Caki2 (cell line): ENCODE measurements at regions not wholly inside any gene's neighbourhood (a gene's known extent, or its start where the extent isn't known, plus 50 kb on each side); places are given as distances from the start of the nearest gene placed in this dataset.

Experiments used
- DNase-seq: peaks from one replicate; pipeline ENCODE4 v3.0.0-alpha.2; 2015; ENCODE audit warnings: low read depth
- in situ Hi-C: cut with HindIII; loops from 2 replicates; pipeline ENCODE4 v1.10.0; 2016; ENCODE audit warnings: low sequenced_read_pairs, low pct_unique_long_range_greater_than_20kb, mixed read lengths

DNA sequence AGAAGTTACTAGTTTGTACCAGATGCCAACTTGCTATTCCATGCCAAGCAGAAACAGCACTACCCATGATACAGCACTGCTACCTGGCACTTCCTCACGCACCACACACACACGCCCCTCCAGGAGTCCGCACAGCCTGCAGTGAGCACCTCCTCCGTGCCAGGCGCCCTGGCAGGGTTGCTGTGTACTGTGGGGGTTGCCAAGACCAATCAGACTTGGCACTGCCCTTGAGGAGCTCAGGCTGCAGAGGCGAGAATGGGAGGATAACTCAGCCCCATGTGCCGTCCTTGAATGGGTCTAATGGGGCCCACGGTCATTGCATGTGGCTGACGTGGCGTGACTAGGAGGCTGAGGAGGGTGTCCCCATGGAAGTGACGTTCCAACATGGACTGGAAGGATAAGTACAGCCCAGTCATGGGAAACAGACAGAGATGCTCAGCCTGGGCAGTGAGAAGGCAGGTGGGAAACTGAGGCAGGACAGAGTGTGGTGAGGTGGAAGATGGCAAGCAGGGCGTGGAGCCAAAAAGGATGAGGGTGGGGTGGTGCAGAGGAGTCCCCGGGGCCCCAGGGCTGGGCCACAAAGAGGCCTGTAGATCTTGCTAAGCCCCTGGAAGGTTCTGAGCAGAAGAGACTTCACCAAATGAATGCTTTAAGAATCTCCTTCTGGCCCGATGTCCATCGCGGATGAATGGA is 65.3 kb upstream of the C14orf180 start:
- no peak for DNase-seq
- in situ Hi-C loops = no loop called here

DNA sequence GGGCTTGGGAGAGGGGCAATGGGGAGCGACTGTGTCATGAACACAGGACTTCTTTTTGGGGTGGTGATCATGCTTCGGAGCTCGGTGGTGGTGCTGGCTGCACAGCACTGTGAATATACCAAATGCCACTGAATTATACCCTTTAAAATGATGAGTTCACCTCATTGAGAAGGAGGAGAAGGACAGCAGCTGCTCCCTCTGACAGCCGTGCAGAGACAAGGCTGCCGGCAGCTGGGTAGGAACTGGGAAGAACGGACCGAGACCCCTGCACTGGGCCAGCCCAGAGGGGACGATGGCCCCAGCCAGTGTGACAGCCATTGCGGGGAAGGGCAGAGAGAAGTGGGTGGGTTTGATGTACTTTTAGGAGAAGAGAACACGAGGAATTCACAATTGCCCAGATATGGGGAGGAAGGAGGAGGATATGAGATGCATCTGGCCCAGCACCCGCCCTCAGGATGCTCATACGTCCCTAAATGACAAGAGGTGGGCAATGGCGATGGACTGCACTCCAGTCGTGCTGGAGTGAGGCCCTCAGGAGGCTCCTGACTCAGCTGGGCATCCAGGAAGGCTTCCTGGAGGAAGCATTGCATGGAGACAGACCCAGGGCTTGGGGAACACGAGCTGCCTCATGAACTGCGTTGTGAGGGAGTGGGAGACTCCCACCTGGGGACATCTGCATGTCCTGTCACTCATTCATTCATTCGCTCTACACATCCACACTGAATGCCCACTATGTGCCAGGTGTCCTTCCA is 64.3 kb upstream of the C14orf180 start:
- in situ Hi-C loops = no loop called here

DNA sequence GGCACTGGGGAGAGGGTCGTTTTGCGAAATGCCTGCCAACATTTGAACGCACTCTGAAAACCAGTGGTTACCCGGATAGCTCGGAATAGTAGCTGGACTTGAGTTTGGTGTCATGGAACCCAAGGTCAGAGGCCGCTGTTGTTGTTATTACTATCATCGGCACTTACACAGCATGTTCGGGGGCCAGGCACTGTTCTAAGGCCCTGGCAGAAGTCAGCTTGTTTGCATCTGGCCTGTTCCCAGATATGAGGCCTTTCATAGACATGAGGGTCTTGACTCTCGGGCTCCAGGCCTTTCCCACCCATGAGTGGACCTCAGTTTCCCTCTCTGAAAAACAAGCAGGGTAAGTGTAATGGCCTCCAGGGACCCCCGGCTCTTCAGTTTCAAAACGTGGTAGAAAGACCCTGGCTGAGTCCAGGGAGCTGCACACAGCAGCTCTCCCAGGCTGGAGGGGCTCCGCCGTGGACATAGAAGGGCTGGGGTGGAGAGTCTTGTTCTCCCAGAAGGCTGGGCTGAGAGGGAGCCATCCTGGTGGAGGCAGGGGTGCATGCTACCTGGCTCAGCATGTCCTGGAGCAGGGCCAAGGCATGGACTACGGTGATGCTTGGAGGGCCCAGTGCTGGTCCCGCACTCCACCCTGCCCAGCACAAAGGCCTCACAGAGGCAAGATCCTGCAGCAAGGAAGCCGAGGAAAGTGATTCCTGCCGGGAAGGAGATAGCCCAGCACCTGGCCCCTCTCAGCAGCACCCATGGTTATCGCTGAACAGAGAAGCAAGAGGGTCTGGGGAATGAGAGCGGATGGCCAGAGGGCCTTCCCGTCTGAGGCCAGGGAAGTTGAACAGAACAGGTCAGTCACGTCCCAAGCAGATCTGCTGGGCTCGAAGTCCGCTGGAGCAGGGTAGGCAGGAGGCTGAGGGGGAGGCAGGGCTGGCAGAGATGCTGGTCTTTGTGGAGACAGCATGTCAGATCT is 63.5 kb upstream of the C14orf180 start:
- no peak for DNase-seq
- in situ Hi-C loops = no loop called here

More for the DNA sequence above, 64.3 kb upstream of the C14orf180 start:
- no peak for DNase-seq

DNA sequence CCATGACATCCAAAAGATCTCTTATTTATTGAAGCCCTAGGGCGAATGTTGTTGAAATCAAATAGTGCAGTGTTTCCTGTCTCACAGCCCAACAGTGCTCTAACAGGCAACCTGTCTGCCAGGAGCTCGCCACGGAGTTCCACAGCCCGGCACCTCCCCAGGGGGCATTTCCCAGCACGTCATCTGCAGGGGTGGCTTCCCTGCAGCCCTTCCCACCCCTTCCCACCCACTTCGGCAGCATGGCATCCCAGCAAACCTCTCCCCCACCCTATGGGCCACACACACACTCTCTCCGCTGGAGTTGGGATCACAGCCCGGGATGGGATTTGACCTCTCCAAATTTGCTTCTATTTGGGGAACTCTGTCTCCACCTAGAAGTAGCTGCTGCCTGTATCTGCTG is 62.7 kb upstream of the C14orf180 start:
- DNase-seq = no peak
- in situ Hi-C loops = no loop called here

DNA sequence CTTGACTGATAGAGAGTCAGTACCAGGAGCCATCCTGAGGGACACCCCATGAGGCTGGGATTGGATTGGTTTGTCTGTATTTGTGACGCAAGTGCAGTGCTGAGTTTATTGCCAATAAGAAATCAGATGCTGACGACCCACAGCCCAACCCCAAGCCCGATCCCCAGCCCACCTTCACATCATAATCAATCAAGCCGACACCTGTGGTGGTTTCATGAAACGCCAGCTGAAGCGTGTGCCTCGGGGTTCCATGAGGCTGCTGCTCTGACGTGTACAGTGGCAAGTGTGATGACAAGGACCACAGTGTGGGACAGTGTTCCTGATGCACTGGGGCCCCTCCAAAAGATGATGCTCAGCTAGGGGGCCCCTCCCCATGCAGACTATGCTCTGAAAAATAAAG is 62.1 kb upstream of the C14orf180 start:
- no peak for DNase-seq

DNA sequence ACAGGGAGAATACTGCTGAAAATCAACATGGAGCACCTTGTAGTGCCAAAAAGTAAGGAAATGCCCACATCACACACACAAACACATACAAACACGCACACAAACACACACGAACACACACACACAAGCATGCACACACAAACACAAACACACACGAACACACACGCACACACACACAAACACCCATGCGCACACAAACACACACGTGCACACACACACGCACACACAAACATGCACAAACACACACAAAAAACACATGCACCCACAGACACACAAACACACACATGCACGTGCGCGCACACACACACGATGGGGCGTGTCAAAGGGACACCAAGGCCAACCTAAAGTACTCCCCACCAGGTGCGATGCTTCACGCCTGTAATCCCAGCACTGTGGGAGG is 61.7 kb upstream of the C14orf180 start:
- DNase-seq = no peak
- in situ Hi-C loops = no loop called here

More for the DNA sequence above, 62.1 kb upstream of the C14orf180 start:
- in situ Hi-C loops = no loop called here

DNA sequence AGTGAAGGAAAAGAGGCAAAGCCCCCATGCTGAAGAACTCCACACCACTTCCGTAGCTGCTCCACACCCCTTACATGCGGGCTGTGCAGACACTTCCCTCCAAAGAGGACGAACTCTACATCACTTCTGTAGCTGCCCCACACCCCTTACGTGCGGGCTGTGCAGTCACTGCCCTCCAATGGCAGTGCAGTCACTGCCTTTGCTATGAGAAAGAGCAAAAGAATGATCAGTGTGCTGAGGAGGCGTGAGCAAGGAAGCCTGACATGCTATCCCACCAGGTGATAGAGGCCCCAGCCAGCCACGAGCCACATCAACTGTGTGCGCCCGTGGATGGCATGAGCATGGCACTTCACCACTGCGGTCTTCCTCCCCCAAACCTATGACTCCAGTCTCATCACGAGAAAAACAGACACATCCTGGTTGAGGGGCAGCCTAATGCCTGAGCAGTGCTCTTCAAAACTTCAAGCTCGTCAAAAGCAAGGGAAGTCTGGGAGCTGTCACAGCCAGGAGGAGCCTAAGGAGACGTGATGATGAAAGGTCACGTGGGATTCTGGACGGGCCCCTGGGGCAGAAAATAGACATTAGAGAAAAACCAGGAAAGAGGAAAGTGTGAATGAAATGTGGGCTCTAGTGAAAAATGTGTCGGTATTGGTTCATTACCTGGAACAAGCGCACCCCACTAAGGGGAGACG is 60.8 kb upstream of the C14orf180 start:
- in situ Hi-C loops = no loop called here
- DNase-seq = no peak

DNA sequence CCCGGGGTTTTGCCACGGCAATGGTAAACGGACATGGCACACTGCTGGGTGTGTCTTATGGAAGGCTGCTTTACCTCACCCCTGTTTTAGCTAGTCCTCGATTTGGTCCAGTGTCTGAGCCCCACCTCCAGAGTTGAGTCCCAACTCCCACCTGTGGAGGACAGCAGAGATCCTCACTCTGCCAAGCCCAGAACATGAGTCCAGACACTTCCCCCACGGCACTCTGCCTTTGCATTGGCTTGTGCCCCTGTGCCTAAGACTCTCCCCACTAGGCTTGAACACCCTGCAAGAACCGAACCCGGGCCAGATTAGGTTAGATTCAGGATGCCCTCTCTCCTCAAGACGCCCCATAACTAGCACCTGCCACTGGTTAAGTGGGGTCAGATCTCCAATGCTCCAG is 59.8 kb upstream of the C14orf180 start:
- no peak for DNase-seq
- in situ Hi-C loops = no loop called here

DNA sequence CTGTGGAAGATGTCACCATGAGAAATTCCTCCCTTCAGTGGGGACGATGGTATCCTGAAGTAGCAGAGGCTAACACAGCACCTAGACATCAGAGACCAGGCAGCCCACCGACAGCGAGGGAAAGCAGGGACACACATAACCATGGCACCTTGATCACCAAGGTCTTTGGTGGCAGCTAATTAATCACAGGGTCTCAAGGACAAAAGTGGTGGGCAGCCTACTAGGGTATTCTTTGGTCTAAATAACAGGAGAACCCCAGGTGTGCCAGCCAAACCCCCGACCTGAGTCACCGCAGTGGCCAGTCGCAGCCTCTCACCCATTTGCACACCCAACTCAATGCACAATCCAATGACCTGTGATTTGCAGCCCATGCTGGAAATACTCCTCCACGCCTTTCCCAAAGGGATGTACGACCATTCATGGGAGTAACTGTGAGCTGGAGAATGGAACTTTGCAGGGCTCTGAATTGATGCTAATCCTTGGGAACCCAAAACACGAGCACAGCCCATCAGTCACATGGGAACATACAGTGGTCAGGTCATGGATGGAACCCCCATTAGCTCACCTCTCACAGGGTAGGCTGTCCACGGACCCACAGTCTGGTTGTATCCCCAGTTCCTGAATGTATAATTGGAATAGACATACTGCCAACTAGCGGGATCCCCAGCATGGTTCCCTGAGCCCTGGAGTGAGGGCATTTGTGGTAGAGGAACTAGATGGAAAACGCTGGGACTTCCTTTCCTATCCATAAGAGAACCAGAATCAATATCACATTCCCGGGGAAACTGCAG is 58.7 kb upstream of the C14orf180 start:
- DNase-seq = no peak
- in situ Hi-C loops = no loop called here

DNA sequence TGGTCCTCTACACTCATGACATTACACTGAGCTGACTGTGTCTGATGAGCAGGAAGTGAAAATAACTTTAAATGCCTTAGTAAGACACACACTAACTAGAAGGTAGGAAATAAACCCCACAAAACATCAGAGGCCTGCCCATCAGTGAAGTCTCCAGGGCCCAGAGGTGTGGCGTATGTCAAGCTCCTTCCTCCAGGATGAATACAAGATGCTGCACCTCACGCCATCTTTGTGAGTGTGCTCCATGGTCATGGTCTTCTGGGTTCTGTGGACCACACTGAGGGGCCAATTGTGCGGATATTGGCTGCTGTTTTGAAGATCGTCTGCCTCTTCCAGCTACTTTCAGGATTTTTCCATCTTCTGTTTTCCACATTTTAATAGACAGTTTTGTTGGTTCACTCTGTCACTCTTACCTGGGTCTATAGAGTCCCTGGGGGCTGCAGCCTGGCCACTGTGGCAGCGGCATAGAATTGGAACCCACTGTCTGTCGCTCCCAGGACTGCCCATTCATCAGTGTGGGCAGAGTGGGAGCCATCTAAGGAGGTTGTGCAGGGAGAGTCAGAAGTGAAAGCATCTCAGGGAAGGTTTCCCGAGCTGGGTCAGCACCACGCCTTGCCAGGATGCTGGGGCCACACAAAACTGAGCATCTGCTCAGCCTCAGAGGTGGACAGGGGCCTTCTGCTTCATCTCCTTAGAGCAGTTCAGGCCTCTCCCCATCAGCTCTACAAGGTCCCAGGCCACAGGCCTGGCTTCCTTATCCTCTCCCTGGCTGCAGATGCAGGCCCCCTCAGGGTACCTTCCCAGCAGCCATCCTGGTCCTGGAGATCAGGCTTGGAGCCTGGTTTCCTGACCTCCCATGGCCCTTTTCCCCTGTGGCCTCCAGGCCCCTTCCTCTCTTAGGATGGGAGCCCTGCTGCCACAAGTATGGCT is 57.5 kb upstream of the C14orf180 start:
- no peak for DNase-seq
- in situ Hi-C loops = no loop called here

DNA sequence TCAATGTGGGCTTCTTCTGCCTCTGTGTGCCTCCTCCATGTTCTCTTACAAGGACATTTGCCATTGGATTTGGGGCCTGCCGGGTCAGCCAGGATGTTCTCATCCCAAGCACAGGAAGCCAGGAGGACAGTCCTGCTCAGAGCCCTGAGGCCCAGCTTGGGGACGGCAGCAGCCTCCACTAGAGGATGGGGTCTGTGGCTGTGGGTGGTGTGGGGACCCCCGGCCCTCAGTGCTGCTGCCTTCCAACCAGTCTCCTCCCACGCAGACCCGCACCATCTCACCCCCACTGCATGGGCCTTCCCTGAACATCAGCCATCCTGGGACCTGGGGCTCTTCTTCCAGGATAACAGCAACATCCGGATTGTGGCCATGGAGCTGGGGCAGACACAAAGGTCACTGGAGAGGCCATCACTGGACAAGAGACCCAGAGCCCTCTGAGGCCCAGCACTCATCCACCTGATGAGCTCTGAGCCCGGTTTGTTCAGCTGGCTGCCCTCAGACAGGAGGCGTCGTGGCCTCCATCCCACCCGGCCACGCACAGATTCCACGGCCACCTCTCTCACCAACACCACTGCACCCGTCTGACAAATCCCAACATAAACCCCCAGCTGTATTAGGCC is 56.5 kb upstream of the C14orf180 start:
- DNase-seq = no peak
- in situ Hi-C loops = no loop called here

DNA sequence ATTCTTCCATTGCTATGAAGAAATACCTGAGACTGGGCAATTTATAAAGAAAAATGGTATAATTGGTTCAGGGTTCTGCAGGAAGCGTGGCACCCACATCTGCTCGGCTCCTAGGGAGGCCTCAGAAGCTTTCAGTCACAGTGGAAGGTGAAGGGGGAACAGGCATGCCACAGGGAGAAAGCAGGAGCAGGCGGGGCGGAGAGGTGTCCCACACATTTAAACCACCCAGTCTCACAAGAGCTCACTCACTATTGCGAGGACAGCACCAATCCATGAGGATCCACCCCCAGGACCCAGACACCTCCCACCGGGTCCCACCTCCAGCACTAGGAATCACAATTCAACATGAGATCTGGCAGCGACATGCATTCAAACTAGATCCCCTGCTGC is 56.0 kb upstream of the C14orf180 start:
- in situ Hi-C loops = no loop called here
- DNase-seq = no peak

DNA sequence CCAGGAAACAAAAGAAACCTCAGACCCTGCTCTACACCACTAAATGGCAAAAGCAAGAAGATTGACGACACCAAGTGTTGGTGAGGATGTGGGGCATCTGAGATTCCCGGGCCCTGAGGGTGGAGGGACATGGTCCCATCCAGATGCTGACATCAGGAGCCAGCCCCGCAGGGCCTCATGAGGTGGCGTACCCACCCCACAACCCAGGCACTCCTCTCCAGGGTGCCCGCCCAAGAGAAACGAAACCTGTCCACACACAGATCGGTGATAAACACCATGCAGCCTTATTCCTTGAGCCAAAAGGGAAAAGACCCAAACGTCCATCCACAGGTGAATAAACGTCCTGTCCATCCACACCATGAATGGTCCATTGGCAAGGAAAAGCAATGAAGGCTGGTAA is 54.8 kb upstream of the C14orf180 start:
- no peak for DNase-seq
- in situ Hi-C loops = no loop called here

DNA sequence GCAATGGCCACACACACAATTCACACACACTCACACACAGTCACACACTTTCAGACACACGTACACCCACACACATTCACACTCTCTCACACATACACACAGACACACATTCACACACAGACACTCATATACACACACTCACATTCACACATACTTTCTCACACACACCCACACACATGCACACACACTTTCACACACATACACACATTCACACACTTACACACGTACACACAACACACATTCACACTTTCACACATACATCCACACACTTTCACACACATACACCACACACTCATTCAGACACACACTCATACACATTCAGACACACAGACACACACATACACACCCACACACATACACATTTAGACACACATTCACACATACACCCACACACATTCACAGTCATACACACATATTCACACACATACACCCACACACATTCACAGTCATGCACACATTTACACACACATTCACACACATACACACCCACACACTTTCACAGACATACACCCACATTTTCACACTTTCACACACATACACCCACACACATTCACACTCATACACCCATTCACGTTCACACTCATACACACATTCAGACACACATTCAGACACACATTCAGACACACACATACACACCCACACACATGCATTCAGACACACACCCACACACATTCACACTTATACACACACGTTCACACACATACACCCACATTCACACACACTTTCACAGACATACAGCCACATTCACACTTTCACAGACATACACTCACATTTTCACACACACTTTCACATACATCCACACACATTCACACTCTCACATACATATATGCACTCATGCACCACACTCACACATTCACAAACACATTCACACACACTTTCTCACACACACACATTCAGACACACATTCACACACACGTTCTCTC is 52.6 kb upstream of the C14orf180 start:
- DNase-seq = no peak
- in situ Hi-C loops = no loop called here

DNA sequence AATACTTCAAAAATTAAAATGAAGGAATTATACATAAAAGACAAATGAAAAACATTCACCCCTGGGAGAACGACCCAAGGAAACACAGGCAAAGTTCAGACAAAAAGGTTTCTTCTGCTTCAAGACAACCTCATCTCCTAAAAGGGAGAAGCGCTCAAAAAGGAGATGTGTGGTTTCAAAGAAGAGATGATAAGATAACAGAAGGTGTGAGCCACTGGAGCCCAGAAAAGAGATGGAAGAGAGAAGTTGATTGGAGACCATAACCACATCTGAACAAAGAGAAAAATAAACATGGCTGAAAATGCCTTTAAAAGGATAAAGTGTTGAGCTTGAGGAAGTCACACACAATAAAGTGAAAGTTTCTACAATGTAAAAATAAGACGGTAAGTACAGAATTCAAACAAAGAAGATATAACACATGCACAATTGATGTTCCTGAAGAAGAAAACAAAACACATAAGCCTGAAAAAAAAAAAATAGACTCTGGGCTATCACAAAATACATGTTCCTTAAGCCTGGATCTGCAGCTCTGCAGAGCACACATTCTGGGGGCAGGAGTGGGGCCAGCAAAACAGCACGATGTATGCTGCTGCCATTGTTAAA is 51.6 kb upstream of the C14orf180 start:
- in situ Hi-C loops = no loop called here
- DNase-seq = no peak
